NT2/D1 (cell line): ENCODE measurements at regions not wholly inside any gene's neighbourhood (a gene's known extent, or its start where the extent isn't known, plus 50 kb on each side); places are given as distances from the start of the nearest gene placed in this dataset.

Experiments
- SUZ12 ChIP-seq: IDR thresholded peaks from 2 replicates; pipeline ENCODE4 v1.6.1; 2011; ENCODE audit not compliant: insufficient read length, insufficient read depth; ENCODE audit errors: extremely low read depth
- YY1 ChIP-seq: IDR thresholded peaks from 2 replicates; pipeline ENCODE4 v1.6.1; 2011; ENCODE audit not compliant: insufficient read length, insufficient read depth
- ZNF274 ChIP-seq: IDR thresholded peaks from 2 replicates; pipeline ENCODE4 v1.6.1; 2011; ENCODE audit warnings: mild to moderate bottlenecking, low read depth, low read length

DNA sequence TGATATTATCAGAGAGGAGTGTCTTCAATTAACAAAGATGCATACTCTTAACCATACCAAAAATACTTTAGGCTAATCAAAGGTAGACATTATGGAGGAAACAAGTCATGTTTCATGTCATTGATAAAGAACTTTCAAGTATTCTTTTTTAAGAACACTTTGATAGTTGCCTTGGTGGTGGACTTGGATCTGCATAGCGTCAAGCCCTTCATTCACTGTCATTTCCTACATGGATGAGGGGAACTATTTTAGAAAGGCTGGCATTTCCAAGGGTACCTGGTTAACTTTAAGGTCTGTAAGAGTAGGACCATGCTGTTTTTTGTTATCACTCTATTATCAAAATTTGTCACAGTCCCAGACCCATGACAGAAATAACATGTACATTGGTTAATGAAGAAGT, 622.5 kb downstream of the PKHD1 start:
- TF ChIP-seq SUZ12: no peak
- no peak for TF ChIP-seq YY1
- no peak for TF ChIP-seq ZNF274
